ENCODE measurements at regions not wholly inside any gene's neighbourhood (a gene's known extent, or its start where the extent isn't known, plus 50 kb on each side); places are given as distances from the start of the nearest gene placed in this dataset.

DNA sequence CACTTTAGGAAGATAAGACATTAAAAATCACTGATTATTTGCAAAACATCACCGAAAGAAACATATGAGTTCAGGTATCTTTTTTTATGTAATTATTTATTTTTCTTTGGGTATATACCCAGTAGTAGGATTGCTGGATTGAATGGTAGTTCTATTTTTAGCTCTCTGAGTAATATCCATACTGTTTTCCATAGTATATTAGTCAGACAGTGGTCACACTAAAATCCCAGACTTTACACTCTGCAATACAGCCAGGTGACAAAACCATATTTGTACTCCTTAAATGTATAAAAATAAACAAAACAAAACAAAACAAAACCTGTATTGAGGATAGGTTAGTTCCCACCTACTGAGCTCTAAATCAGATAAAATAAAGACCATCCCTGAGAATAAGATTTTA is 1024.3 kb upstream of the EYS start:
- TF ChIP-seq, protein P1, sequence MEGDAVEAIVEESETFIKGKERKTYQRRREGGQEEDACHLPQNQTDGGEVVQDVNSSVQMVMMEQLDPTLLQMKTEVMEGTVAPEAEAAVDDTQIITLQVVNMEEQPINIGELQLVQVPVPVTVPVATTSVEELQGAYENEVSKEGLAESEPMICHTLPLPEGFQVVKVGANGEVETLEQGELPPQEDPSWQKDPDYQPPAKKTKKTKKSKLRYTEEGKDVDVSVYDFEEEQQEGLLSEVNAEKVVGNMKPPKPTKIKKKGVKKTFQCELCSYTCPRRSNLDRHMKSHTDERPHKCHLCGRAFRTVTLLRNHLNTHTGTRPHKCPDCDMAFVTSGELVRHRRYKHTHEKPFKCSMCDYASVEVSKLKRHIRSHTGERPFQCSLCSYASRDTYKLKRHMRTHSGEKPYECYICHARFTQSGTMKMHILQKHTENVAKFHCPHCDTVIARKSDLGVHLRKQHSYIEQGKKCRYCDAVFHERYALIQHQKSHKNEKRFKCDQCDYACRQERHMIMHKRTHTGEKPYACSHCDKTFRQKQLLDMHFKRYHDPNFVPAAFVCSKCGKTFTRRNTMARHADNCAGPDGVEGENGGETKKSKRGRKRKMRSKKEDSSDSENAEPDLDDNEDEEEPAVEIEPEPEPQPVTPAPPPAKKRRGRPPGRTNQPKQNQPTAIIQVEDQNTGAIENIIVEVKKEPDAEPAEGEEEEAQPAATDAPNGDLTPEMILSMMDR (conservative IDR thresholded peaks at IDR 0.05; ENCODE audit: low read depth, low read length), result no peak
- no peak for TF ChIP-seq EZH2 (IDR thresholded peaks at IDR 0.05; ENCODE audit: low read length, unreplicated experiment)
